Neuronal stem cell (in vitro differentiated cells): ENCODE measurements at regions not wholly inside any gene's neighbourhood (a gene's known extent, or its start where the extent isn't known, plus 50 kb on each side); places are given as distances from the start of the nearest gene placed in this dataset.

Experiments used
- DNase-seq: peaks from one replicate; pipeline ENCODE4 v3.0.0-alpha.2; 2013; ENCODE audit warnings: low spot score
- H2AFZ ChIP-seq: one replicate; pipeline ENCODE4 v1.6.1; 2013; ENCODE audit warnings: mild to moderate bottlenecking, low read length, inconsistent platforms
- H2AK5ac ChIP-seq: 2 replicates; pipeline ENCODE4 v1.6.1; 2013; ENCODE audit warnings: low read depth, mild to moderate bottlenecking, inconsistent platforms, low read length, moderate library complexity, mixed read lengths
- H2BK120ac ChIP-seq: 2 replicates; pipeline ENCODE4 v1.6.1; 2013; ENCODE audit warnings: low read depth, mild to moderate bottlenecking, inconsistent platforms, low read length, moderate library complexity, mixed read lengths
- H2BK12ac ChIP-seq: one replicate; pipeline ENCODE4 v1.6.1; 2013; ENCODE audit warnings: low read length, inconsistent platforms
- H2BK15ac ChIP-seq: 2 replicates; pipeline ENCODE4 v1.6.1; 2013; ENCODE audit warnings: mild to moderate bottlenecking, low read length, inconsistent platforms, mixed read lengths
- H2BK5ac ChIP-seq: one replicate; pipeline ENCODE4 v1.6.1; 2013; ENCODE audit warnings: inconsistent platforms, mild to moderate bottlenecking, low read length, moderate library complexity
- H3K14ac ChIP-seq: one replicate; pipeline ENCODE4 v1.6.1; 2013; ENCODE audit warnings: low read length, inconsistent platforms
- H3K18ac ChIP-seq: 2 replicates; pipeline ENCODE4 v1.6.1; 2013; ENCODE audit warnings: low read length, inconsistent platforms
- H3K23ac ChIP-seq: 2 replicates; pipeline ENCODE4 v1.6.1; 2013; ENCODE audit warnings: low read depth, mild to moderate bottlenecking, mixed read lengths, low read length, inconsistent platforms; ENCODE audit not compliant: poor library complexity
- H3K27ac ChIP-seq: replicated peaks from 3 replicates; pipeline ENCODE4 v1.5.1; 2013; ENCODE audit warnings: low read length, inconsistent platforms
- H3K27me3 ChIP-seq, 3 experiments: 2 replicates each; pipeline ENCODE4 v1.6.1; 2013; ENCODE audit warnings: low read length in 3 of 3, mild to moderate bottlenecking in 2 of 3, inconsistent platforms in 1 of 3, low read depth in 1 of 3, mixed read lengths in 1 of 3, moderate library complexity in 1 of 3; ENCODE audit not compliant: control insufficient read depth in 3 of 3, insufficient read depth in 3 of 3
- H3K36me3 ChIP-seq, 2 donors: replicated peaks in 1 of 2; 2 replicates each; pipeline ENCODE4 v1.6.1; 2013; ENCODE audit warnings: low read length in 2 of 2; ENCODE audit not compliant: control insufficient read depth in 2 of 2, insufficient read depth in 2 of 2
- H3K4ac ChIP-seq: 2 replicates; pipeline ENCODE4 v1.6.1; 2013; ENCODE audit warnings: inconsistent platforms, mild to moderate bottlenecking, low read length, moderate library complexity
- H3K4me1 ChIP-seq, 2 donors: 1 replicate in 1 of 2; 2 replicates in 1 of 2; pipeline ENCODE4 v1.6.1; 2013; ENCODE audit warnings: low read length in 2 of 2, low read depth in 1 of 2; ENCODE audit not compliant: control insufficient read depth in 2 of 2, insufficient read depth in 1 of 2
- H3K4me2 ChIP-seq: one replicate; pipeline ENCODE4 v1.6.1; 2013; ENCODE audit warnings: mild to moderate bottlenecking, low read length, inconsistent platforms; ENCODE audit not compliant: insufficient read depth, poor library complexity, severe bottlenecking
- H3K4me3 ChIP-seq, 2 donors: 2 replicates each; pipeline ENCODE4 v1.5.1; 2013; ENCODE audit warnings: low read length in 2 of 2, mild to moderate bottlenecking in 2 of 2, inconsistent platforms in 1 of 2, moderate library complexity in 1 of 2
- H3K79me1 ChIP-seq: one replicate; pipeline ENCODE4 v1.6.1; 2013; ENCODE audit warnings: low read depth, mild to moderate bottlenecking, inconsistent platforms, low read length, moderate library complexity
- H3K9ac ChIP-seq: one replicate; pipeline ENCODE4 v1.6.1; 2013; ENCODE audit warnings: mild to moderate bottlenecking, low read depth, low read length, inconsistent platforms; ENCODE audit not compliant: poor library complexity
- H3K9me3 ChIP-seq, 2 donors: replicated peaks in 1 of 2; 2 replicates each; pipeline versions ENCODE3 to v1.6.1; 2013; ENCODE audit warnings: low read length in 2 of 2, mild to moderate bottlenecking in 2 of 2, inconsistent platforms in 1 of 2, low read depth in 1 of 2, mixed read lengths in 1 of 2, moderate library complexity in 1 of 2; ENCODE audit not compliant: control insufficient read depth in 2 of 2, insufficient read depth in 1 of 2
- H4K8ac ChIP-seq: one replicate; pipeline ENCODE4 v1.6.1; 2013; ENCODE audit warnings: low read depth, mild to moderate bottlenecking, inconsistent platforms, low read length, moderate library complexity
- H4K91ac ChIP-seq: one replicate; pipeline ENCODE4 v1.6.1; 2013; ENCODE audit warnings: low read length, low read depth, mild to moderate bottlenecking, inconsistent platforms; ENCODE audit not compliant: poor library complexity
- WGBS, 2 donors: extraction: QIAGEN DNeasy Blood & Tissue Kit; methylation state at CpG; one replicate each; pipeline ENCODE4 v1.1.7; 2013; ENCODE audit warnings: missing lambda C conversion rate in 2 of 2, mixed read lengths in 1 of 2; ENCODE audit not compliant: insufficient read length in 2 of 2, insufficient replicate concordance in 1 of 2; ENCODE audit errors: extremely low coverage in 2 of 2; 5-methylcytosine and 5-hydroxymethylcytosine counted together

- no peaks in the 10 kb centered on the region for H3K9me3 ChIP-seq
- H2BK15ac ChIP-seq, result no peak overlapping the region
- no peak overlapping the region for H2BK5ac ChIP-seq
- no peak overlapping the region for H3K4me3 ChIP-seq
- no peak overlapping the region for H2BK12ac ChIP-seq
- no peak overlapping the region for H2AK5ac ChIP-seq
- no CpG with 5 or more reads among the region's 10 CpGs for WGBS, 2 donors
- no peak overlapping the region for H3K23ac ChIP-seq
- no peak overlapping the region for H3K14ac ChIP-seq
- no peak overlapping the region for H2BK120ac ChIP-seq
- H3K4ac ChIP-seq, result no peak overlapping the region
- H3K27ac ChIP-seq, result no peak overlapping the region
- H3K4me1 ChIP-seq, result no peaks in the 10 kb centered on the region
- H4K91ac ChIP-seq, result no peak overlapping the region
- no peak overlapping the region for H3K18ac ChIP-seq
- peaks cover 0 to 6% (median 0%) of the 10 kb centered on the region in 3 experiments for H3K27me3 ChIP-seq
- DNase-seq, result no peak
- no peaks in the 10 kb centered on the region for H3K79me1 ChIP-seq
- H3K9ac ChIP-seq, result no peak overlapping the region
- no peak overlapping the region for H4K8ac ChIP-seq
- H2AFZ ChIP-seq, result no peak overlapping the region
- no peaks in the 10 kb centered on the region for H3K36me3 ChIP-seq
- H3K4me2 ChIP-seq, result no peak overlapping the region
Measured at GRCh38 chr18:8507915-8508705, 101.1 kb upstream of the RAB12 start.

- no peak overlapping the region for H3K23ac ChIP-seq
- no peak overlapping the region for H2AK5ac ChIP-seq
- no peak for DNase-seq
Measured at GRCh38 chr18:8513249-8513648, 96.0 kb upstream of the RAB12 start.

GRCh38 chr18:8514409-8514808, 94.8 kb upstream of the RAB12 start:
- Histone ChIP-seq H3K4me1 (no peaks in the 10 kb centered on the region), H3K79me1 (no peaks in the 10 kb centered on the region), H3K18ac (no peak overlapping the region), H2AK5ac (no peak overlapping the region), H3K36me3 (no peaks in the 10 kb centered on the region), H3K14ac (no peak overlapping the region), H2BK15ac (no peak overlapping the region), H3K27ac (no peak overlapping the region), H3K9me3 (no peaks in the 10 kb centered on the region), H3K23ac (no peak overlapping the region), H3K27me3 (peaks cover 0 to 6% (median 0%) of the 10 kb centered on the region in 3 experiments), H2AFZ (no peak overlapping the region), H3K9ac (no peak overlapping the region), H2BK5ac (no peak overlapping the region), H3K4me2 (no peak overlapping the region), H2BK120ac (no peak overlapping the region), H3K4ac (no peak overlapping the region), H2BK12ac (no peak overlapping the region), H4K8ac (no peak overlapping the region), H3K4me3 (no peak overlapping the region), H4K91ac (no peak overlapping the region)
- DNase-seq, result no peak
- no CpG with 5 or more reads among the region's 4 CpGs for WGBS, 2 donors

More at GRCh38 chr18:8513249-8513648, 96.0 kb upstream of the RAB12 start:
- Histone ChIP-seq H3K18ac (no peak overlapping the region), H4K91ac (no peak overlapping the region), H3K9me3 (no peaks in the 10 kb centered on the region), H3K79me1 (no peaks in the 10 kb centered on the region), H3K27ac (no peak overlapping the region), H2BK120ac (no peak overlapping the region), H4K8ac (no peak overlapping the region), H3K4me1 (no peaks in the 10 kb centered on the region), H3K36me3 (no peaks in the 10 kb centered on the region), H2BK5ac (no peak overlapping the region), H2BK15ac (no peak overlapping the region), H3K9ac (no peak overlapping the region), H3K4ac (no peak overlapping the region), H3K14ac (no peak overlapping the region), H2AFZ (no peak overlapping the region), H3K4me3 (no peak overlapping the region), H3K27me3 (peaks cover 0 to 6% (median 0%) of the 10 kb centered on the region in 3 experiments), H2BK12ac (no peak overlapping the region), H3K4me2 (no peak overlapping the region)
- WGBS, 2 donors, result no CpG with 5 or more reads among the region's 5 CpGs

- Histone ChIP-seq H3K27ac (no peak overlapping the region), H3K4me3 (no peak overlapping the region), H2AFZ (no peak overlapping the region), H3K4ac (no peak overlapping the region), H3K79me1 (no peaks in the 10 kb centered on the region), H2BK5ac (no peak overlapping the region), H3K18ac (no peak overlapping the region), H3K9ac (no peak overlapping the region), H2BK120ac (no peak overlapping the region), H3K36me3 (no peaks in the 10 kb centered on the region), H2BK12ac (no peak overlapping the region), H3K9me3 (peaks cover 0 to under 1% of the 10 kb centered on the region in 2 donors), H3K14ac (peak overlapping the region; percentile 25), H3K4me2 (no peak overlapping the region), H4K91ac (no peak overlapping the region), H2BK15ac (no peak overlapping the region), H3K27me3 (peaks cover 0 to 6% (median 0%) of the 10 kb centered on the region in 3 experiments), H4K8ac (no peak overlapping the region), H3K4me1 (no peaks in the 10 kb centered on the region), H3K23ac (no peak overlapping the region), H2AK5ac (no peak overlapping the region)
- DNase-seq, result no peak
- WGBS, 2 donors, result no CpG with 5 or more reads among the region's 9 CpGs
Measured at GRCh38 chr18:8515142-8515865, 93.9 kb upstream of the RAB12 start.
